Transverse colon (tissue), 4 donors: ENCODE measurements at regions not wholly inside any gene's neighbourhood (a gene's known extent, or its start where the extent isn't known, plus 50 kb on each side); places are given as distances from the start of the nearest gene placed in this dataset.

ENCODE experiments used
- POLR2A ChIP-seq: fragments of 450-650 bp; IDR thresholded peaks from one replicate; pipeline ENCODE4 v1.6.1; 2016; ENCODE audit warnings: antibody characterized with exemption, mild to moderate bottlenecking, moderate library complexity
- POLR2AphosphoS5 ChIP-seq, 3 donors: sonication (generic); formaldehyde crosslinking; IDR thresholded peaks; one replicate each; pipeline ENCODE4 v1.6.1; 2016; ENCODE audit warnings: antibody characterized with exemption in 3 of 3
- TF ChIP-seq, protein P1 (sequence below), 5 experiments: fragments of 200-600 bp in 3 of 5; fragments of 450-650 bp in 2 of 5; sonication (generic) in 3 of 5; IDR thresholded peaks; 1 replicate in 2 of 5; 2 replicates in 3 of 5; pipeline ENCODE4 v1.5.1; 2016 to 2017; ENCODE audit warnings: antibody characterized with exemption in 5 of 5, inconsistent platforms in 3 of 5, mild to moderate bottlenecking in 2 of 5, moderate library complexity in 1 of 5

DNA sequence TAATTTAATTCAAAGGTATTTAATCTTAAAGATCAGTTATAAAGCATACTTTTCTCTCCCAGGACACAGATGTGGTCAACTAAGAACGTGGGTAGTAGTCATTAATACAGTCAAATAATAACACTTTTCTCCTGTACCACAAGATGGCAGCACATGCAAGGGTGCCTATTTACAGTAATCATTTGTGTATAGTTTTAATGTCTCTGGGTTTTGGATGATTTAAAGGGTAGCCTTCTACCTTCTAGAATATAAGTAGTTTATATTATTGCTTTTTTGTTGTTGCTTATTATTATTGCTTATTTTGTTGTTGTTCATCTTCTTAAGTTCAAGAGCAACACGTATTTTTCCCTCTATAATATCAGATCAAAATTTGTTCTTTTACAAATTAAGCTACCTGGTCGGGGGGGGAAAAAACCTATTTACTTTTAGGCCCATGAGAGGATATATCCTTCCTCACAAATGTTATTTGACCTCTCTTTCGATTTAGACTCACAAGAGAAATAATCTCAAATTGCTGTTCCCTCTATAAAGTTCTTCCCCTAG lies 59.6 kb upstream of the SLC27A6 start:
- TF ChIP-seq, protein P1, sequence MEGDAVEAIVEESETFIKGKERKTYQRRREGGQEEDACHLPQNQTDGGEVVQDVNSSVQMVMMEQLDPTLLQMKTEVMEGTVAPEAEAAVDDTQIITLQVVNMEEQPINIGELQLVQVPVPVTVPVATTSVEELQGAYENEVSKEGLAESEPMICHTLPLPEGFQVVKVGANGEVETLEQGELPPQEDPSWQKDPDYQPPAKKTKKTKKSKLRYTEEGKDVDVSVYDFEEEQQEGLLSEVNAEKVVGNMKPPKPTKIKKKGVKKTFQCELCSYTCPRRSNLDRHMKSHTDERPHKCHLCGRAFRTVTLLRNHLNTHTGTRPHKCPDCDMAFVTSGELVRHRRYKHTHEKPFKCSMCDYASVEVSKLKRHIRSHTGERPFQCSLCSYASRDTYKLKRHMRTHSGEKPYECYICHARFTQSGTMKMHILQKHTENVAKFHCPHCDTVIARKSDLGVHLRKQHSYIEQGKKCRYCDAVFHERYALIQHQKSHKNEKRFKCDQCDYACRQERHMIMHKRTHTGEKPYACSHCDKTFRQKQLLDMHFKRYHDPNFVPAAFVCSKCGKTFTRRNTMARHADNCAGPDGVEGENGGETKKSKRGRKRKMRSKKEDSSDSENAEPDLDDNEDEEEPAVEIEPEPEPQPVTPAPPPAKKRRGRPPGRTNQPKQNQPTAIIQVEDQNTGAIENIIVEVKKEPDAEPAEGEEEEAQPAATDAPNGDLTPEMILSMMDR (IDR thresholded peaks at IDR 0.05), result peak; percentile 56 to 74 (median 69)
- TF ChIP-seq POLR2AphosphoS5 (IDR thresholded peaks at IDR 0.05), result no peak
- TF ChIP-seq POLR2A, result no peak
